GM12878 (cell line): ENCODE measurements at regions not wholly inside any gene's neighbourhood (a gene's known extent, or its start where the extent isn't known, plus 50 kb on each side); places are given as distances from the start of the nearest gene placed in this dataset.

Source experiments
- ATAC-seq: fragments of 200-7000 bp; cut with Tn5 transposase; 3 replicates; pipeline ENCODE4 v1.9.1; 2020; ENCODE audit warnings: mild to moderate bottlenecking, moderate library complexity
- BruUV-seq: library from RNA; stranded (reverse); fragments of 400-500 nt; replicated peaks from 2 replicates; lab custom pipeline; 2021; lab: Mats Ljungman, UMichigan
- CTCF ChIA-PET: fragments of 300-600 bp; sonication (Branson Sonifier 250); formaldehyde crosslinking; extraction: SDS; loops from one replicate; lab custom pipeline; 2021; ENCODE audit warnings: inconsistent platforms; lab: Yijun Ruan, JAX
- POLR2A ChIA-PET: fragments of 350-600 bp; formaldehyde crosslinking; extraction: SDS; loops from one replicate; lab custom pipeline; 2021; ENCODE audit warnings: inconsistent platforms; lab: Charles Lee
- RAD21 ChIA-PET: fragments of 300-600 bp; sonication (Branson Sonifier 250); formaldehyde crosslinking; loops from one replicate; lab custom pipeline; 2023; ENCODE audit warnings: antibody characterized with exemption; ENCODE audit not compliant: unreplicated experiment; lab: Charles Lee
- SMC1A ChIA-PET: fragments of 300-600 bp; sonication (Branson Sonifier 250); formaldehyde crosslinking; loops from one replicate; lab custom pipeline; 2023; ENCODE audit not compliant: unreplicated experiment, uncharacterized antibody; lab: Charles Lee
- DNase-seq: peaks from one replicate; pipeline ENCODE4 v3.0.0-alpha.2; 2011; ENCODE audit warnings: low read depth, low spot score
- FAIRE-seq: peaks from 3 replicates; lab custom pipeline; 2011; peaks lifted over from hg19 to GRCh38; lab: Jason Lieb, UNC
- H2AFZ ChIP-seq: 2 replicates; pipeline ENCODE4 v1.6.0; 2011; ENCODE audit warnings: low read depth, low read length, control low read depth; ENCODE audit not compliant: control insufficient read depth
- H3K27ac ChIP-seq: 2 replicates; pipeline ENCODE4 v1.5.1; 2011; ENCODE audit warnings: control low read depth; ENCODE audit not compliant: control insufficient read depth, insufficient read depth
- H3K27me3 ChIP-seq, 2 experiments: replicated peaks in 1 of 2; 2 replicates each; pipeline versions ENCODE4 v1.6.0 to v1.6.1; 2011; ENCODE audit warnings: low read length in 1 of 2; ENCODE audit not compliant: control insufficient read depth in 2 of 2, insufficient read depth in 2 of 2
- H3K36me3 ChIP-seq, 2 experiments: 2 replicates each; pipeline ENCODE4 v1.5.1; 2011; ENCODE audit warnings: low read length in 1 of 2; ENCODE audit not compliant: control insufficient read depth in 2 of 2, insufficient read depth in 2 of 2
- H3K4me1 ChIP-seq: 2 replicates; pipeline ENCODE4 v1.6.1; 2011; ENCODE audit warnings: mild to moderate bottlenecking, low read length, moderate library complexity, mixed read lengths; ENCODE audit not compliant: control insufficient read depth, insufficient read depth
- H3K4me2 ChIP-seq: 2 replicates; pipeline ENCODE4 v1.6.0; 2011; ENCODE audit warnings: control low read depth; ENCODE audit not compliant: control insufficient read depth, insufficient read depth
- H3K4me3 ChIP-seq: fragments of 200-600 bp; sonication (generic); 2 replicates; pipeline ENCODE4 v1.5.1; 2016
- H3K79me2 ChIP-seq: 2 replicates; pipeline ENCODE4 v1.6.0; 2011; ENCODE audit warnings: low read length; ENCODE audit not compliant: control insufficient read depth, insufficient read depth
- H3K9ac ChIP-seq: 2 replicates; pipeline ENCODE4 v1.8.0; 2011; ENCODE audit warnings: low read length, control low read depth, mixed read lengths; ENCODE audit not compliant: control insufficient read depth, insufficient read depth
- H3K9me3 ChIP-seq: replicated peaks from 3 replicates; pipeline ENCODE4 v1.5.1; 2011; ENCODE audit warnings: mild to moderate bottlenecking, low read length; ENCODE audit not compliant: control insufficient read depth, insufficient read depth
- H4K20me1 ChIP-seq: 2 replicates; pipeline ENCODE4 v1.6.0; 2011; ENCODE audit not compliant: control insufficient read depth, insufficient read depth
- BCL3 ChIP-seq: IDR thresholded peaks from 2 replicates; pipeline ENCODE4 v1.6.1; 2011; ENCODE audit warnings: borderline replicate concordance, low read depth, mild to moderate bottlenecking, moderate library complexity, low read length; ENCODE audit not compliant: insufficient read depth, poor library complexity, severe bottlenecking
- FOXM1 ChIP-seq: IDR thresholded peaks from 2 replicates; pipeline ENCODE4 v1.6.1; 2012; ENCODE audit warnings: low read depth, mild to moderate bottlenecking, inconsistent platforms, low read length, moderate library complexity
- HSF1 ChIP-seq: fragments of 150-350 bp; IDR thresholded peaks from 2 replicates; pipeline ENCODE4 v1.6.1; 2014; ENCODE audit warnings: mild to moderate bottlenecking, low read depth, low read length
- IRF3 ChIP-seq: fragments of 450-650 bp; IDR thresholded peaks from 2 replicates; pipeline ENCODE4 v1.6.1; 2014; ENCODE audit warnings: mild to moderate bottlenecking
- IRF5 ChIP-seq: fragments of 450-650 bp; IDR thresholded peaks from 2 replicates; pipeline ENCODE4 v1.6.1; 2017; ENCODE audit warnings: borderline replicate concordance
- LARP7 ChIP-seq: fragments of 450-650 bp; IDR thresholded peaks from 2 replicates; pipeline ENCODE4 v1.6.1; 2017; ENCODE audit warnings: mild to moderate bottlenecking
- MEF2B ChIP-seq: fragments of 450-650 bp; IDR thresholded peaks from 2 replicates; pipeline ENCODE4 v1.6.1; 2018; ENCODE audit warnings: mild to moderate bottlenecking, moderate library complexity; ENCODE audit not compliant: partially characterized antibody, poor library complexity, severe bottlenecking
- MTA3 ChIP-seq: IDR thresholded peaks from 2 replicates; pipeline ENCODE4 v1.6.1; 2012; ENCODE audit warnings: low read length, inconsistent platforms, borderline replicate concordance
- NFXL1 ChIP-seq: fragments of 450-650 bp; IDR thresholded peaks from 2 replicates; pipeline ENCODE4 v1.6.1; 2017; ENCODE audit warnings: antibody characterized with exemption, mild to moderate bottlenecking, borderline replicate concordance
- POLR2A ChIP-seq: IDR thresholded peaks from 2 replicates; pipeline ENCODE4 v1.6.1; 2011; ENCODE audit warnings: low read depth, mild to moderate bottlenecking, low read length
- RBBP5 ChIP-seq: fragments of 200-600 bp; sonication (generic); conservative IDR thresholded peaks from 2 replicates; pipeline ENCODE4 v1.6.1; 2016
- SP1 ChIP-seq: IDR thresholded peaks from one replicate; pipeline ENCODE4 v1.6.1; 2011; ENCODE audit warnings: low read depth, low read length
- STAT3 ChIP-seq: IDR thresholded peaks from 2 replicates; pipeline ENCODE4 v1.6.1; 2011; ENCODE audit warnings: low read depth, low read length, improper control_type of control experiment
- TCF7 ChIP-seq: IDR thresholded peaks from 2 replicates; pipeline ENCODE4 v1.6.1; 2014; ENCODE audit warnings: antibody characterized with exemption, borderline replicate concordance
- ZBED1 ChIP-seq: IDR thresholded peaks from 2 replicates; pipeline ENCODE4 v1.6.1; 2016; ENCODE audit warnings: borderline replicate concordance
- ZNF207 ChIP-seq: fragments of 450-650 bp; IDR thresholded peaks from 2 replicates; pipeline ENCODE4 v1.6.1; 2014; ENCODE audit warnings: antibody characterized with exemption, mild to moderate bottlenecking, borderline replicate concordance
- whole genome bisulfite sequencing: methylation state at CpG from one replicate; pipeline ENCODE4 v1.1.6; 2016; ENCODE audit warnings: low lambda C conversion rate; ENCODE audit not compliant: insufficient replicate concordance, insufficient coverage; ENCODE audit errors: missing lambda C conversion rate; 5-methylcytosine and 5-hydroxymethylcytosine counted together
- in situ Hi-C: fragments of 300-500 bp; cut with MboI; formaldehyde crosslinking; loops from 9 replicates; pipeline ENCODE4 v1.14.3; 2018; ENCODE audit warnings: mixed read lengths
- intact Hi-C: fragments of 100-400 bp; cut with micrococcal nuclease; formaldehyde crosslinking; loops from one replicate; pipeline ENCODE4 v1.14.2; 2022; ENCODE audit not compliant: unreplicated experiment
- TF ChIP-seq, protein P1 (sequence below): fragments of 450-650 bp; IDR thresholded peaks from 2 replicates; pipeline ENCODE4 v1.6.1; 2017; ENCODE audit warnings: mild to moderate bottlenecking, moderate library complexity

- BruUV-seq: no TSS peak
- SMC1A ChIA-PET: no interaction called here
- Histone ChIP-seq H3K9me3 (no peaks in the 10 kb centered on the region), H3K4me3 (no peak overlapping the region), H3K9ac (no peak overlapping the region), H3K4me2 (no peak overlapping the region), H3K27ac (no peak overlapping the region), H3K4me1 (no peaks in the 10 kb centered on the region), H3K27me3 (no peaks in the 10 kb centered on the region), H3K36me3 (no peaks in the 10 kb centered on the region), H3K79me2 (no peaks in the 10 kb centered on the region), H4K20me1 (no peaks in the 10 kb centered on the region), H2AFZ (no peak overlapping the region)
- in situ Hi-C loops (no loop called here), intact Hi-C loops (no loop called here)
- DNase-seq: no peak
- WGBS: 63% methylated on average over 4 of the region's 4 CpGs
- no peak for ATAC-seq
- POLR2A ChIA-PET: no interaction called here
- no peak for FAIRE-seq
- CTCF ChIA-PET: no interaction called here
- RAD21 ChIA-PET: no interaction called here
- TF ChIP-seq ZBED1 (no peak), FOXM1 (no peak), RBBP5 (no peak), IRF3 (no peak), BCL3 (no peak), STAT3 (no peak), SP1 (no peak), POLR2A (no peak), IRF5 (no peak), ZNF207 (no peak), MEF2B (no peak), NFXL1 (no peak), LARP7 (no peak), TCF7 (no peak), HSF1 (no peak), MTA3 (no peak)
- TF ChIP-seq, protein P1, sequence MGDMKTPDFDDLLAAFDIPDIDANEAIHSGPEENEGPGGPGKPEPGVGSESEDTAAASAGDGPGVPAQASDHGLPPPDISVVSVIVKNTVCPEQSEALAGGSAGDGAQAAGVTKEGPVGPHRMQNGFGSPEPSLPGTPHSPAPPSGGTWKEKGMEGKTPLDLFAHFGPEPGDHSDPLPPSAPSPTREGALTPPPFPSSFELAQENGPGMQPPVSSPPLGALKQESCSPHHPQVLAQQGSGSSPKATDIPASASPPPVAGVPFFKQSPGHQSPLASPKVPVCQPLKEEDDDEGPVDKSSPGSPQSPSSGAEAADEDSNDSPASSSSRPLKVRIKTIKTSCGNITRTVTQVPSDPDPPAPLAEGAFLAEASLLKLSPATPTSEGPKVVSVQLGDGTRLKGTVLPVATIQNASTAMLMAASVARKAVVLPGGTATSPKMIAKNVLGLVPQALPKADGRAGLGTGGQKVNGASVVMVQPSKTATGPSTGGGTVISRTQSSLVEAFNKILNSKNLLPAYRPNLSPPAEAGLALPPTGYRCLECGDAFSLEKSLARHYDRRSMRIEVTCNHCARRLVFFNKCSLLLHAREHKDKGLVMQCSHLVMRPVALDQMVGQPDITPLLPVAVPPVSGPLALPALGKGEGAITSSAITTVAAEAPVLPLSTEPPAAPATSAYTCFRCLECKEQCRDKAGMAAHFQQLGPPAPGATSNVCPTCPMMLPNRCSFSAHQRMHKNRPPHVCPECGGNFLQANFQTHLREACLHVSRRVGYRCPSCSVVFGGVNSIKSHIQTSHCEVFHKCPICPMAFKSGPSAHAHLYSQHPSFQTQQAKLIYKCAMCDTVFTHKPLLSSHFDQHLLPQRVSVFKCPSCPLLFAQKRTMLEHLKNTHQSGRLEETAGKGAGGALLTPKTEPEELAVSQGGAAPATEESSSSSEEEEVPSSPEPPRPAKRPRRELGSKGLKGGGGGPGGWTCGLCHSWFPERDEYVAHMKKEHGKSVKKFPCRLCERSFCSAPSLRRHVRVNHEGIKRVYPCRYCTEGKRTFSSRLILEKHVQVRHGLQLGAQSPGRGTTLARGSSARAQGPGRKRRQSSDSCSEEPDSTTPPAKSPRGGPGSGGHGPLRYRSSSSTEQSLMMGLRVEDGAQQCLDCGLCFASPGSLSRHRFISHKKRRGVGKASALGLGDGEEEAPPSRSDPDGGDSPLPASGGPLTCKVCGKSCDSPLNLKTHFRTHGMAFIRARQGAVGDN: no peak
Measured at GRCh38 chr6:113406048-113406695, 451.0 kb upstream of the MARCKS start.
